Urinary bladder (tissue), 3 donors: ENCODE measurements at regions not wholly inside any gene's neighbourhood (a gene's known extent, or its start where the extent isn't known, plus 50 kb on each side); places are given as distances from the start of the nearest gene placed in this dataset.

Source experiments
- DNase-seq: peaks from one replicate; pipeline ENCODE4 v3.0.0-alpha.2; 2015; ENCODE audit errors: extremely low spot score
- H3K27ac ChIP-seq: one replicate; pipeline ENCODE4 v1.5.1; 2013; ENCODE audit warnings: low read depth, mild to moderate bottlenecking, moderate library complexity
- H3K36me3 ChIP-seq: one replicate; pipeline ENCODE4 v1.6.1; 2013; ENCODE audit warnings: mild to moderate bottlenecking, moderate library complexity; ENCODE audit not compliant: insufficient read depth
- H3K4me1 ChIP-seq: one replicate; pipeline ENCODE4 v1.6.1; 2013; ENCODE audit warnings: mild to moderate bottlenecking, moderate library complexity; ENCODE audit not compliant: insufficient read depth
- H3K4me3 ChIP-seq: one replicate; pipeline ENCODE4 v1.5.1; 2013; ENCODE audit warnings: low read depth, low read length
- WGBS: extraction: QIAGEN DNeasy Blood & Tissue Kit; methylation state at CpG from one replicate; pipeline ENCODE4 v1.1.7; 2013; 5-methylcytosine and 5-hydroxymethylcytosine counted together
- donor health status: healthy with polysubstance abuse.
- donor health status: healthy.

DNA sequence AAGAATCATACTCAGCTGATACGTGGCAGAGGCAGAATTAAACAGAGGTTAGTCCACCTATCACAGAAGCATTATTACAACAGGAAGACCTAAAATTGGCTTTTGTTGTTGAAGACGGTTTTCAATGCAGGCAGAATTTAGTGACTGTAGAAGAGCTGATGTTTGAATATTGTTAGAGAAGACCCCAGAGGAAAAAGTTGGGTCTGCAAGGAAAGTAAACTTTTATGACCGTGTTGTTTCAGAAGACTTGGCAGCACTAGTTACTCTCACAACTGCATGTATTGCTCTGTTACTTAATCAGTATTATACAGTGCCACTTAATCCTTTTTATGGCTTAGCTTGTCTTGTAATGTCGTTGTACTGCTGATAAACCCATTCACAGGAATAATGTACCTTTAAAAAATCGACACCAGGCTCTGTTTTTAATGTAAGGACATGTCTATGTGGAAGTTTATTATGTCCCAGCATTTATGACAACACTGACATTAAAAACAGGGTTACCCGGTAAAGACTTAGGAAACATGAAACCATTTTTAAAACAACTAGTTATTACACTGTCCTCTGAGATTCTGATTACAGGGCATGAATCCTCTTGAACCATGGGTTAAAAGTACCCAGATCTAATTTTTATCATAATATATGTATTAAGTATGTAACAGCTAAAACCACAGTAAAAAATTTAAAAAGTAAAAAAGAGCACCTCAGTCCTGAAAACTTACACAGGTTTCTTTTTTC lies 235.4 kb downstream of the TTLL7 start:
- H3K36me3 ChIP-seq = no peaks in the 10 kb centered on the region
- no peak overlapping the region for H3K27ac ChIP-seq
- DNase-seq = no peak
- whole genome bisulfite sequencing = 36% methylated on average over 6 of the region's 6 CpGs
- H3K4me1 ChIP-seq = no peaks in the 10 kb centered on the region
- no peak overlapping the region for H3K4me3 ChIP-seq

GRCh38 chr1:83762416-83762815 lies 236.5 kb downstream of the TTLL7 start:
- Histone ChIP-seq H3K4me3 (no peak overlapping the region), H3K4me1 (no peaks in the 10 kb centered on the region), H3K27ac (no peak overlapping the region), H3K36me3 (no peaks in the 10 kb centered on the region)
- DNase-seq = no peak
- WGBS = 75% methylated on average over 5 of the region's 5 CpGs

DNA sequence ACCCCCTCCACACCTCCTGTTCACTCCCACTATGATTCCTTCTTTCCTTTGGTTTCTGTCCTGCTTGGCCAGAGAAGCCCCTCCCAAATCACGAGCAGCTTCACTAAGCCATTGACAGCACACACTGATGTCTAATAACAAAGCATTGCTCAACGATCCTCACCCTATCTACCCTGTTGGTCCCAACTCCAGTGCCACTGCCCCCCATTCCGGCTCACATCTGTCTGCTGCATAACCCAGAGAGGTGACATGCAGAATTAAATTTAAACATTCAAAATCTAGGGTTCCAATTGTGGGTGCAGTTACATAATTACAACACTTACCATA lies 236.9 kb downstream of the TTLL7 start:
- DNase-seq = no peak
- Histone ChIP-seq H3K27ac (no peak overlapping the region), H3K4me1 (no peaks in the 10 kb centered on the region), H3K4me3 (no peak overlapping the region), H3K36me3 (no peaks in the 10 kb centered on the region)
- WGBS = 51% methylated on average over 3 of the region's 3 CpGs

- Histone ChIP-seq H3K36me3 (no peaks in the 10 kb centered on the region), H3K27ac (no peak overlapping the region), H3K4me1 (no peaks in the 10 kb centered on the region), H3K4me3 (no peak overlapping the region)
- 47% methylated on average over 8 of the region's 8 CpGs for WGBS
- no peak for DNase-seq
These were observed 237.5 kb downstream of the TTLL7 start for GRCh38 chr1:83761167-83762038.

DNA sequence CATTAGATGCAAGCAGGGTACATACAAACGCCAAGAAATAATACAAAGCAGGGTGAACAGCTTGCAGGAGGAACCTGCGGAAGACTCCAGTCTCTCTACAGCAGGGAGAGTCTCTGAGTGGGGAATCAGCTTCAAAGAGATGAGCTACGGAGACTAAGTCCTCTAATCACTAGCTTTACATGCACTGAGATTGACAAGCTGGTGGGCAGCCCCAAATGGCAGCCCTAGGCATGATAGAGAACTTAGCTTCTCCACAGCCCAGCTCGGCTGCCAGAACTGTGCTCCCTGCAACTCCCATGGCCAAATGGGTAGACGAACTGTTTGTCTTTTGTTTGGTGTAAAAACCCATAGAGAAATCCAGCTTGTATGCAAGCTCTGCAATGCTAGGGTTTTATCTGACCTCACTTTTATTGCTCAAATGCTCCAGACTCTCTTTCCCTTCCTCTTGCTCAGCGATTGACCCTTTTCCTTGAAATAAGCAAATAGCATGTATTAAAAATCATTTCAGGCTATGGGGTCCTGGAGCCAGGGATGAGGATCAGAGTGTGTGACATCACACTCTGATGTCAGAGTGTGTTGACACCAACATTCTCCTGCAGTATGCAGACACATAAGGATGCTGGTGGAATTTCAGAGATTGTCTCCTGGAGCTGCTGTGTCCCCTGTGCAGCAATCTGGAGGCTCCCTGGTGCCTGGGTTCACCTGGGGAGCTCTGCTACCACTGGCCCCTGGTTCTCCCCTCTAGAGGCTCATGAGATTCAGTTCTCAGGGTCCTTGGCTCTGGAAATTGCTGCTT lies 238.5 kb downstream of the TTLL7 start:
- WGBS = 79% methylated on average over 6 of the region's 6 CpGs
- H3K4me1 ChIP-seq = no peaks in the 10 kb centered on the region
- H3K4me3 ChIP-seq = no peak overlapping the region
- no peaks in the 10 kb centered on the region for H3K36me3 ChIP-seq
- DNase-seq = no peak
- H3K27ac ChIP-seq = no peak overlapping the region

DNA sequence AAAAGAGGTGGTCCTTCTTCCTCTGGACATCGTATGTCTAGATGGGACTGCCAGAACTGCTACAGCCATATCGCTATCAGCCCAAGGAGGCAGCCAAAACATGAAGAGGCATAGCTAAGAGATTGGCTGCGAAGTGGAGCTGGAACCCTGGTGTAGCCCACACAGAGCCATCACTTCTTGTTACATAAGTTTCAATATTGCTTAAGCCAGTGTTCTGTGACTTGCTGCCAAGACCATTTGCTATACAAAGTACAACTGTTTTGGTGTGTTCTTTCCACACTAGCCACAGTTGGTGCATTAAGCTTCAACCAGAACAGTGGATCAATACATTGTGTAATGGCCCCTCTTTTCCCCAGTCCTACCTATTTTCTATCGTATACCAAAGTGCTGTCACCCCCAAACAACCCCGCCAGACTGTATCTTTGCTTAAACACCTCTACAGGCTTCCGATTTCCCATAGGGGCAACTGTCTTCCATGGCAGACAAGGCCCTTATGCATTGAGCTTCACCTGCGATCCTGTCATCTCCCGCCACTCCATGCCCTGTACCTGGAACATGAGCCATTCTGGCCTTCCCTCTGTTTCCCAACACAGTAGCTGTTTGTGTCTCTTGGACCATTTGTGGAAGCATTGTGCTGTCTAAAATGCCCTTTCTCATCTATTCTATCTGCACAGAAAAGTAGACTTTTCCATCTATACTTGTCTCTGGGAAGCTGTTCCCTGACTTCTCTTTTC lies 241.8 kb downstream of the TTLL7 start:
- Histone ChIP-seq H3K4me3 (no peak overlapping the region), H3K36me3 (no peaks in the 10 kb centered on the region), H3K27ac (no peak overlapping the region), H3K4me1 (no peaks in the 10 kb centered on the region)
- 93% methylated on average over 8 of the region's 8 CpGs for WGBS
- DNase-seq = no peak

GRCh38 chr1:83751602-83752001 lies 247.3 kb downstream of the TTLL7 start:
- DNase-seq = no peak
- Histone ChIP-seq H3K27ac (no peak overlapping the region), H3K4me3 (no peak overlapping the region), H3K36me3 (no peaks in the 10 kb centered on the region), H3K4me1 (no peaks in the 10 kb centered on the region)
- 89% methylated on average over 2 of the region's 2 CpGs for WGBS

- H3K36me3 ChIP-seq = no peaks in the 10 kb centered on the region
These were observed 248.7 kb downstream of the TTLL7 start for GRCh38 chr1:83750201-83750600.

GRCh38 chr1:83747853-83748482 lies 251.0 kb downstream of the TTLL7 start:
- H3K27ac ChIP-seq = no peak overlapping the region
- no peaks in the 10 kb centered on the region for H3K4me1 ChIP-seq
- no peak overlapping the region for H3K4me3 ChIP-seq
- WGBS = 79% methylated on average over 4 of the region's 4 CpGs
- H3K36me3 ChIP-seq = no peaks in the 10 kb centered on the region
- DNase-seq = no peak

More at GRCh38 chr1:83750201-83750600, 248.7 kb downstream of the TTLL7 start:
- WGBS = 79% methylated on average over 1 of the region's 1 CpG
- DNase-seq = no peak
- Histone ChIP-seq H3K4me1 (no peaks in the 10 kb centered on the region), H3K4me3 (no peak overlapping the region), H3K27ac (no peak overlapping the region)

DNA sequence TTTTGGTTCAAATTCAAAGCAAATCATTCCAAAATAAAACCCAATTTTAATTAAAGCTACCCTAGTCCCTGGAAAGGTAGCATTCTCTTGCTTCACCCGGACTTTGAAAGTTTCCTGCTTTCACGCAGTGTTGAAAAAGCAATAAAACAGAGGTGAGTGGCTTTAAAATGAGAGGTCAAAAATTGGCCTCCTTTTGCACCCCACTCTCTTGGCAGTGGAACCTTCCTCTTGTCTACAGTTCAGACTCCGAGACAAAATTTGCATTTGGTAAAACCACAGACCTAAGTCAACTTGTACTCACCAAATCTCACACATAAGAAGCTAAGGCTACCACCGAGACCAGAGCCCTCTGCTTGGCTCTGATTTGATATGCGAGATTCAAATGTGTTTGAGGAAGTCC lies 252.7 kb downstream of the TTLL7 start:
- DNase-seq = no peak

GRCh38 chr1:83742446-83742845 lies 256.5 kb downstream of the TTLL7 start:
- Histone ChIP-seq H3K27ac (no peak overlapping the region), H3K4me1 (no peaks in the 10 kb centered on the region), H3K36me3 (no peaks in the 10 kb centered on the region), H3K4me3 (no peak overlapping the region)
- no peak for DNase-seq
- 72% methylated on average over 3 of the region's 3 CpGs for WGBS

More for the DNA sequence above, 252.7 kb downstream of the TTLL7 start:
- Histone ChIP-seq H3K4me3 (no peak overlapping the region), H3K27ac (no peak overlapping the region), H3K4me1 (no peaks in the 10 kb centered on the region), H3K36me3 (no peaks in the 10 kb centered on the region)
- 92% methylated on average over 5 of the region's 5 CpGs for WGBS

DNA sequence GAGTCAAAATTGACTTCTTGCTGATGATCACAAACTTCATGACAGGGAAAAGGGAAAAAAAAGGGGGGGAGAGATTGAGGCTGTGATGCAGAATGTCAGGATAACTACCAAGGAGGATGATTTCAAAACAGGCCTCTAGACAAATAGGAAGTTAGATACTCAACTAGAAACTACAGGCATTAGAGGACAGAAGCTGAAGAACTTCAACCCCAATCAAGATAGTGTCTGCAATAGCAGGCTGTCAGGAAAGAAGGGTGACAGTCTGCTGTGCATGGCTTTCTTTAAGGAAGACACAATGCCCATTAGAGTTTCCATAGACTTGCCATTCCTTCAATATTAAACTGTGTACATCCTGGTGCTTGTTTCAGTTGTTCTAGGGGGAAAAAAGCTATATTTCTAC lies 257.2 kb downstream of the TTLL7 start:
- Histone ChIP-seq H3K4me1 (no peaks in the 10 kb centered on the region), H3K27ac (no peak overlapping the region), H3K36me3 (no peaks in the 10 kb centered on the region), H3K4me3 (no peak overlapping the region)
- no peak for DNase-seq

DNA sequence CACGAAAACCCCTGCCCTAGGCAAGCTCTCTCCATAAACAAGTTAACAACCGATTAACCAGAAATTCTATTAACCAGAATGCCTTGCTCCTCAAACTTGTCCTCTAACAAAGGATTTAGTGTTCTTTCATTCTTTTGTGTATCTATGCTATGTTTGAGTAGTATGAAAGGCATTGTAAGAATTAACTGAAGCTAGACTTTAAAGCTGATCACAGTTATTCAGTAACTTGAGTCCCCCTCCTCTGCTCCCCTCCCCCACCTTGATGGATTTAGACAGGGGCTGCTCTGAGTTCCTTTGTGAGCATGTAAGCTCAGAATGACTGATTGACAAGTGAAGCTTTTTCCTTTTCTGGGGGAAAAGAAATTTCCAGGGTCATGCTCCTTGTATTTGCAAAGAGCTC lies 257.6 kb downstream of the TTLL7 start:
- H3K4me1 ChIP-seq = no peaks in the 10 kb centered on the region
- no peaks in the 10 kb centered on the region for H3K36me3 ChIP-seq
- 85% methylated on average over 2 of the region's 2 CpGs for WGBS
- no peak for DNase-seq
- H3K27ac ChIP-seq = no peak overlapping the region
- H3K4me3 ChIP-seq = no peak overlapping the region
